GM12878 (cell line): ENCODE measurements at regions not wholly inside any gene's neighbourhood (a gene's known extent, or its start where the extent isn't known, plus 50 kb on each side); places are given as distances from the start of the nearest gene placed in this dataset.

Source experiments
- ATAC-seq: fragments of 200-7000 bp; cut with Tn5 transposase; 3 replicates; pipeline ENCODE4 v1.9.1; 2020; ENCODE audit warnings: mild to moderate bottlenecking, moderate library complexity
- BruUV-seq: library from RNA; stranded (reverse); fragments of 400-500 nt; replicated peaks from 2 replicates; lab custom pipeline; 2021; lab: Mats Ljungman, UMichigan
- CTCF ChIA-PET: fragments of 300-600 bp; sonication (Branson Sonifier 250); formaldehyde crosslinking; extraction: SDS; loops from one replicate; lab custom pipeline; 2021; ENCODE audit warnings: inconsistent platforms; lab: Yijun Ruan, JAX
- POLR2A ChIA-PET: fragments of 350-600 bp; formaldehyde crosslinking; extraction: SDS; loops from one replicate; lab custom pipeline; 2021; ENCODE audit warnings: inconsistent platforms; lab: Charles Lee
- RAD21 ChIA-PET: fragments of 300-600 bp; sonication (Branson Sonifier 250); formaldehyde crosslinking; loops from one replicate; lab custom pipeline; 2023; ENCODE audit warnings: antibody characterized with exemption; ENCODE audit not compliant: unreplicated experiment; lab: Charles Lee
- SMC1A ChIA-PET: fragments of 300-600 bp; sonication (Branson Sonifier 250); formaldehyde crosslinking; loops from one replicate; lab custom pipeline; 2023; ENCODE audit not compliant: unreplicated experiment, uncharacterized antibody; lab: Charles Lee
- DNase-seq: peaks from one replicate; pipeline ENCODE4 v3.0.0-alpha.2; 2011; ENCODE audit warnings: low read depth, low spot score
- FAIRE-seq: peaks from 3 replicates; lab custom pipeline; 2011; peaks lifted over from hg19 to GRCh38; lab: Jason Lieb, UNC
- H2AFZ ChIP-seq: 2 replicates; pipeline ENCODE4 v1.6.0; 2011; ENCODE audit warnings: low read depth, low read length, control low read depth; ENCODE audit not compliant: control insufficient read depth
- H3K27ac ChIP-seq: 2 replicates; pipeline ENCODE4 v1.5.1; 2011; ENCODE audit warnings: control low read depth; ENCODE audit not compliant: control insufficient read depth, insufficient read depth
- H3K27me3 ChIP-seq, 2 experiments: replicated peaks in 1 of 2; 2 replicates each; pipeline versions ENCODE4 v1.6.0 to v1.6.1; 2011; ENCODE audit warnings: low read length in 1 of 2; ENCODE audit not compliant: control insufficient read depth in 2 of 2, insufficient read depth in 2 of 2
- H3K36me3 ChIP-seq, 2 experiments: 2 replicates each; pipeline ENCODE4 v1.5.1; 2011; ENCODE audit warnings: low read length in 1 of 2; ENCODE audit not compliant: control insufficient read depth in 2 of 2, insufficient read depth in 2 of 2
- H3K4me1 ChIP-seq: 2 replicates; pipeline ENCODE4 v1.6.1; 2011; ENCODE audit warnings: mild to moderate bottlenecking, low read length, moderate library complexity, mixed read lengths; ENCODE audit not compliant: control insufficient read depth, insufficient read depth
- H3K4me2 ChIP-seq: 2 replicates; pipeline ENCODE4 v1.6.0; 2011; ENCODE audit warnings: control low read depth; ENCODE audit not compliant: control insufficient read depth, insufficient read depth
- H3K4me3 ChIP-seq: fragments of 200-600 bp; sonication (generic); 2 replicates; pipeline ENCODE4 v1.5.1; 2016
- H3K79me2 ChIP-seq: 2 replicates; pipeline ENCODE4 v1.6.0; 2011; ENCODE audit warnings: low read length; ENCODE audit not compliant: control insufficient read depth, insufficient read depth
- H3K9ac ChIP-seq: 2 replicates; pipeline ENCODE4 v1.8.0; 2011; ENCODE audit warnings: low read length, control low read depth, mixed read lengths; ENCODE audit not compliant: control insufficient read depth, insufficient read depth
- H3K9me3 ChIP-seq: replicated peaks from 3 replicates; pipeline ENCODE4 v1.5.1; 2011; ENCODE audit warnings: mild to moderate bottlenecking, low read length; ENCODE audit not compliant: control insufficient read depth, insufficient read depth
- H4K20me1 ChIP-seq: 2 replicates; pipeline ENCODE4 v1.6.0; 2011; ENCODE audit not compliant: control insufficient read depth, insufficient read depth
- CHD4 ChIP-seq: fragments of 200-600 bp; sonication (generic); IDR thresholded peaks from 2 replicates; pipeline ENCODE4 v1.6.1; 2016; ENCODE audit warnings: mild to moderate bottlenecking
- FOS ChIP-seq: IDR thresholded peaks from 3 replicates; pipeline ENCODE4 v1.6.1; 2011; ENCODE audit warnings: borderline replicate concordance; ENCODE audit not compliant: insufficient read length; ENCODE audit errors: extremely low read depth
- FOXM1 ChIP-seq: IDR thresholded peaks from 2 replicates; pipeline ENCODE4 v1.6.1; 2012; ENCODE audit warnings: low read depth, mild to moderate bottlenecking, inconsistent platforms, low read length, moderate library complexity
- HCFC1 ChIP-seq: fragments of 150-350 bp; IDR thresholded peaks from 2 replicates; pipeline ENCODE4 v1.6.1; 2014; ENCODE audit warnings: low read length
- JUNB ChIP-seq: IDR thresholded peaks from 2 replicates; pipeline ENCODE4 v1.6.1; 2016; ENCODE audit warnings: antibody characterized with exemption, mild to moderate bottlenecking
- KLF5 ChIP-seq: fragments of 450-650 bp; IDR thresholded peaks from 2 replicates; pipeline ENCODE4 v1.6.1; 2014; ENCODE audit warnings: mild to moderate bottlenecking; ENCODE audit not compliant: partially characterized antibody
- MAX ChIP-seq: IDR thresholded peaks from 2 replicates; pipeline ENCODE4 v1.6.1; 2012; ENCODE audit warnings: low read depth, low read length, improper control_type of control experiment
- MTA2 ChIP-seq: fragments of 450-650 bp; IDR thresholded peaks from 2 replicates; pipeline ENCODE4 v1.6.1; 2016; ENCODE audit warnings: low read depth, mild to moderate bottlenecking, moderate library complexity
- MYB ChIP-seq: fragments of 150-350 bp; IDR thresholded peaks from 2 replicates; pipeline ENCODE4 v1.6.1; 2014; ENCODE audit warnings: mild to moderate bottlenecking, low read depth, low read length, borderline replicate concordance
- NR2C1 ChIP-seq: fragments of 450-650 bp; IDR thresholded peaks from 2 replicates; pipeline ENCODE4 v1.6.1; 2017; ENCODE audit warnings: antibody characterized with exemption, mild to moderate bottlenecking, moderate library complexity
- PKNOX1 ChIP-seq: fragments of 450-650 bp; IDR thresholded peaks from 2 replicates; pipeline ENCODE4 v1.6.1; 2016; ENCODE audit warnings: mild to moderate bottlenecking
- RUNX3 ChIP-seq: IDR thresholded peaks from 2 replicates; pipeline ENCODE4 v1.6.1; 2012; ENCODE audit warnings: low read length, inconsistent platforms
- SIX5 ChIP-seq: IDR thresholded peaks from 2 replicates; pipeline ENCODE4 v1.6.1; 2011; ENCODE audit warnings: mild to moderate bottlenecking, low read depth, low read length, moderate library complexity; ENCODE audit not compliant: severe bottlenecking
- SMAD5 ChIP-seq: IDR thresholded peaks from 2 replicates; pipeline ENCODE4 v1.6.1; 2016; ENCODE audit warnings: antibody characterized with exemption, low read depth
- TBL1XR1 ChIP-seq: IDR thresholded peaks from 2 replicates; pipeline ENCODE4 v1.6.1; 2012; ENCODE audit warnings: low read depth, low read length, improper control_type of control experiment
- YY1 ChIP-seq: IDR thresholded peaks from 2 replicates; pipeline ENCODE4 v1.6.1; 2011; ENCODE audit warnings: low read depth, mild to moderate bottlenecking, low read length
- WGBS: methylation state at CpG from one replicate; pipeline ENCODE4 v1.1.6; 2016; ENCODE audit warnings: low lambda C conversion rate; ENCODE audit not compliant: insufficient replicate concordance, insufficient coverage; ENCODE audit errors: missing lambda C conversion rate; 5-methylcytosine and 5-hydroxymethylcytosine counted together
- in situ Hi-C: fragments of 300-500 bp; cut with MboI; formaldehyde crosslinking; loops from 9 replicates; pipeline ENCODE4 v1.14.3; 2018; ENCODE audit warnings: mixed read lengths
- intact Hi-C: fragments of 100-400 bp; cut with micrococcal nuclease; formaldehyde crosslinking; loops from one replicate; pipeline ENCODE4 v1.14.2; 2022; ENCODE audit not compliant: unreplicated experiment
- TF ChIP-seq, protein P1 (sequence below): fragments of 450-650 bp; IDR thresholded peaks from 2 replicates; pipeline ENCODE4 v1.6.1; 2017; ENCODE audit warnings: antibody characterized with exemption, mild to moderate bottlenecking, moderate library complexity
- TF ChIP-seq, protein P2 (sequence below): fragments of 150-350 bp; IDR thresholded peaks from 2 replicates; pipeline ENCODE4 v1.6.1; 2014; ENCODE audit warnings: mild to moderate bottlenecking, low read depth, low read length

DNA sequence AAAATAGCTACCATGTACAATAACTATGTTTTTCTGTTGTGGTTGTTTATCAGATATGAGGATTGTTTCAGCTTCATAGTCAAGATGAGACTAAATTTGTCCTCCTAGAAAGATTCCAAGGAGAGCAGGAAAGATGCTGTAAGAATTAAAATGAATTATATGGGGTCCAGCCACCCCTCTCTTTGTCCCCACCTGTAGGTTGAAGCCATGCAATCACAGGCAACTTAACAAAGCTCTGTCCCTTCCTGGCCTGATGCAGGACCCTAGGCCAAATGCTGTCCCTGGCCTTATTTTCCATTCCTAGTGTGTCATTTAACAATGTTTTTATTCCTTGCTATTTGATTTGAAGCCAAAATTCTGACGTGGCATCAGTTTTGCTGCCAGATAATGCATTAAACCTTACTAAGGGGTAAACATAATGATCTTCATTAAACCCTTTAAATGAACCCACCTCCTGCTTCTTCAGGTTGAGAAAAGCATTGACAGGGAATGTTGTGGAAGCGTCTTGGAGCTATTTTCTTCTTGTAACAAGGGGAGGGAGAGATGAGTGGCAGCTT is 240.9 kb upstream of the ZNF521 start:
- H3K36me3 ChIP-seq, result no peaks in the 10 kb centered on the region
- H3K4me1 ChIP-seq, result no peaks in the 10 kb centered on the region
- CTCF ChIA-PET, result no interaction called here
- intact Hi-C loops, result no loop called here
- H3K79me2 ChIP-seq, result no peaks in the 10 kb centered on the region
- BruUV-seq, result no TSS peak
- POLR2A ChIA-PET, result no interaction called here
- in situ Hi-C loops, result no loop called here
- SMC1A ChIA-PET, result no interaction called here
- H2AFZ ChIP-seq, result no peak overlapping the region
- H4K20me1 ChIP-seq, result no peaks in the 10 kb centered on the region
- FAIRE-seq, result no peak
- H3K4me2 ChIP-seq, result no peak overlapping the region
- RAD21 ChIA-PET, result no interaction called here
- H3K4me3 ChIP-seq, result no peak overlapping the region
- H3K9ac ChIP-seq, result no peak overlapping the region
- no peaks in the 10 kb centered on the region for H3K9me3 ChIP-seq
- no peak for ATAC-seq
- H3K27ac ChIP-seq, result no peak overlapping the region
- no peak for TF ChIP-seq YY1
- no peak for TF ChIP-seq MYB
- TF ChIP-seq, protein P1, sequence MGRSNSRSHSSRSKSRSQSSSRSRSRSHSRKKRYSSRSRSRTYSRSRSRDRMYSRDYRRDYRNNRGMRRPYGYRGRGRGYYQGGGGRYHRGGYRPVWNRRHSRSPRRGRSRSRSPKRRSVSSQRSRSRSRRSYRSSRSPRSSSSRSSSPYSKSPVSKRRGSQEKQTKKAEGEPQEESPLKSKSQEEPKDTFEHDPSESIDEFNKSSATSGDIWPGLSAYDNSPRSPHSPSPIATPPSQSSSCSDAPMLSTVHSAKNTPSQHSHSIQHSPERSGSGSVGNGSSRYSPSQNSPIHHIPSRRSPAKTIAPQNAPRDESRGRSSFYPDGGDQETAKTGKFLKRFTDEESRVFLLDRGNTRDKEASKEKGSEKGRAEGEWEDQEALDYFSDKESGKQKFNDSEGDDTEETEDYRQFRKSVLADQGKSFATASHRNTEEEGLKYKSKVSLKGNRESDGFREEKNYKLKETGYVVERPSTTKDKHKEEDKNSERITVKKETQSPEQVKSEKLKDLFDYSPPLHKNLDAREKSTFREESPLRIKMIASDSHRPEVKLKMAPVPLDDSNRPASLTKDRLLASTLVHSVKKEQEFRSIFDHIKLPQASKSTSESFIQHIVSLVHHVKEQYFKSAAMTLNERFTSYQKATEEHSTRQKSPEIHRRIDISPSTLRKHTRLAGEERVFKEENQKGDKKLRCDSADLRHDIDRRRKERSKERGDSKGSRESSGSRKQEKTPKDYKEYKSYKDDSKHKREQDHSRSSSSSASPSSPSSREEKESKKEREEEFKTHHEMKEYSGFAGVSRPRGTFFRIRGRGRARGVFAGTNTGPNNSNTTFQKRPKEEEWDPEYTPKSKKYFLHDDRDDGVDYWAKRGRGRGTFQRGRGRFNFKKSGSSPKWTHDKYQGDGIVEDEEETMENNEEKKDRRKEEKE, result no peak
- no peak for TF ChIP-seq JUNB
- no peak for TF ChIP-seq FOS
- TF ChIP-seq, protein P2, sequence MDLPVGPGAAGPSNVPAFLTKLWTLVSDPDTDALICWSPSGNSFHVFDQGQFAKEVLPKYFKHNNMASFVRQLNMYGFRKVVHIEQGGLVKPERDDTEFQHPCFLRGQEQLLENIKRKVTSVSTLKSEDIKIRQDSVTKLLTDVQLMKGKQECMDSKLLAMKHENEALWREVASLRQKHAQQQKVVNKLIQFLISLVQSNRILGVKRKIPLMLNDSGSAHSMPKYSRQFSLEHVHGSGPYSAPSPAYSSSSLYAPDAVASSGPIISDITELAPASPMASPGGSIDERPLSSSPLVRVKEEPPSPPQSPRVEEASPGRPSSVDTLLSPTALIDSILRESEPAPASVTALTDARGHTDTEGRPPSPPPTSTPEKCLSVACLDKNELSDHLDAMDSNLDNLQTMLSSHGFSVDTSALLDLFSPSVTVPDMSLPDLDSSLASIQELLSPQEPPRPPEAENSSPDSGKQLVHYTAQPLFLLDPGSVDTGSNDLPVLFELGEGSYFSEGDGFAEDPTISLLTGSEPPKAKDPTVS, result no peak
- no peak for TF ChIP-seq TBL1XR1
- no peak for TF ChIP-seq NR2C1
- no peak for TF ChIP-seq MAX
- no peak for TF ChIP-seq MTA2
- no peak for TF ChIP-seq RUNX3
- TF ChIP-seq PKNOX1, result no peak
- TF ChIP-seq FOXM1, result no peak
- TF ChIP-seq HCFC1, result no peak
- TF ChIP-seq KLF5, result no peak
- TF ChIP-seq SMAD5, result no peak
- TF ChIP-seq CHD4, result no peak
- no peak for TF ChIP-seq SIX5
- 5% methylated on average over 2 of the region's 2 CpGs for WGBS
- no peaks in the 10 kb centered on the region for H3K27me3 ChIP-seq
- no peak for DNase-seq
